Testis (tissue), 2 donors: ENCODE measurements at regions not wholly inside any gene's neighbourhood (a gene's known extent, or its start where the extent isn't known, plus 50 kb on each side); places are given as distances from the start of the nearest gene placed in this dataset.

Experiments used
- DNase-seq: peaks from one replicate; pipeline ENCODE4 v3.0.0-alpha.2; 2019
- H3K27ac ChIP-seq, 2 donors: fragments of 200-600 bp; sonication (generic); one replicate each; pipeline ENCODE4 v1.5.1; 2019
- H3K27me3 ChIP-seq: fragments of 200-600 bp; sonication (generic); one replicate; pipeline ENCODE4 v1.5.1; 2019
- H3K36me3 ChIP-seq: fragments of 200-600 bp; sonication (generic); one replicate; pipeline ENCODE4 v1.5.1; 2017; ENCODE audit warnings: low read depth; ENCODE audit errors: missing control alignments
- H3K4me1 ChIP-seq: fragments of 200-600 bp; sonication (generic); one replicate; pipeline ENCODE4 v1.5.1; 2019
- H3K4me3 ChIP-seq, 2 donors: fragments of 200-600 bp; sonication (generic); one replicate each; pipeline ENCODE4 v1.5.1; 2017 to 2019
- H3K9me3 ChIP-seq: fragments of 200-600 bp; sonication (generic); one replicate; pipeline ENCODE4 v1.5.1; 2017
- POLR2A ChIP-seq: fragments of 450-650 bp; IDR thresholded peaks from one replicate; pipeline ENCODE4 v1.6.1; 2017; ENCODE audit warnings: antibody characterized with exemption, mild to moderate bottlenecking, moderate library complexity
- WGBS, 2 donors: methylation state at CpG; one replicate each; pipeline ENCODE4 v1.1.5; 2018; 5-methylcytosine and 5-hydroxymethylcytosine counted together
- intact Hi-C: fragments of 100-400 bp; cut with DNase I; formaldehyde crosslinking; loops from one replicate; pipeline ENCODE4 v1.15.1; 2023; ENCODE audit warnings: low total_unique reads
- TF ChIP-seq, protein P1 (sequence below), 3 experiments: fragments of 450-650 bp in 2 of 3; fragments of 200-600 bp in 1 of 3; sonication (generic) in 1 of 3; IDR thresholded peaks; one replicate each; pipeline ENCODE4 v1.5.1; 2016 to 2019; ENCODE audit warnings: antibody characterized with exemption in 3 of 3, mild to moderate bottlenecking in 2 of 3, moderate library complexity in 1 of 3

- H3K27ac ChIP-seq: no peak overlapping the region
- 60 to 83% methylated on average over 1 to 11 of the region's 17 CpGs for WGBS, 2 donors
- peaks cover 16% of the 10 kb centered on the region for H3K4me1 ChIP-seq
Measured at GRCh38 chr16:11494029-11494428, 92.7 kb downstream of the LITAF start.

GRCh38 chr16:11494433-11494832 is 92.3 kb downstream of the LITAF start:
- Histone ChIP-seq H3K36me3 (no peaks in the 10 kb centered on the region), H3K4me1 (peaks cover 16% of the 10 kb centered on the region), H3K9me3 (no peaks in the 10 kb centered on the region), H3K27me3 (no peaks in the 10 kb centered on the region), H3K4me3 (no peak overlapping the region), H3K27ac (no peak overlapping the region)
- intact Hi-C loops: no loop called here
- no peak for DNase-seq
- WGBS, 2 donors: 62 to 72% methylated on average over 5 to 8 of the region's 12 CpGs
- no peak for TF ChIP-seq POLR2A
- TF ChIP-seq, protein P1, sequence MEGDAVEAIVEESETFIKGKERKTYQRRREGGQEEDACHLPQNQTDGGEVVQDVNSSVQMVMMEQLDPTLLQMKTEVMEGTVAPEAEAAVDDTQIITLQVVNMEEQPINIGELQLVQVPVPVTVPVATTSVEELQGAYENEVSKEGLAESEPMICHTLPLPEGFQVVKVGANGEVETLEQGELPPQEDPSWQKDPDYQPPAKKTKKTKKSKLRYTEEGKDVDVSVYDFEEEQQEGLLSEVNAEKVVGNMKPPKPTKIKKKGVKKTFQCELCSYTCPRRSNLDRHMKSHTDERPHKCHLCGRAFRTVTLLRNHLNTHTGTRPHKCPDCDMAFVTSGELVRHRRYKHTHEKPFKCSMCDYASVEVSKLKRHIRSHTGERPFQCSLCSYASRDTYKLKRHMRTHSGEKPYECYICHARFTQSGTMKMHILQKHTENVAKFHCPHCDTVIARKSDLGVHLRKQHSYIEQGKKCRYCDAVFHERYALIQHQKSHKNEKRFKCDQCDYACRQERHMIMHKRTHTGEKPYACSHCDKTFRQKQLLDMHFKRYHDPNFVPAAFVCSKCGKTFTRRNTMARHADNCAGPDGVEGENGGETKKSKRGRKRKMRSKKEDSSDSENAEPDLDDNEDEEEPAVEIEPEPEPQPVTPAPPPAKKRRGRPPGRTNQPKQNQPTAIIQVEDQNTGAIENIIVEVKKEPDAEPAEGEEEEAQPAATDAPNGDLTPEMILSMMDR (IDR thresholded peaks at IDR 0.05): no peak

More at GRCh38 chr16:11494029-11494428, 92.7 kb downstream of the LITAF start:
- Histone ChIP-seq H3K36me3 (no peaks in the 10 kb centered on the region), H3K4me3 (no peak overlapping the region), H3K27me3 (no peaks in the 10 kb centered on the region), H3K9me3 (no peaks in the 10 kb centered on the region)
- no peak for DNase-seq
- intact Hi-C loops: no loop called here
- TF ChIP-seq, protein P1 (IDR thresholded peaks at IDR 0.05): no peak
- no peak for TF ChIP-seq POLR2A

DNA sequence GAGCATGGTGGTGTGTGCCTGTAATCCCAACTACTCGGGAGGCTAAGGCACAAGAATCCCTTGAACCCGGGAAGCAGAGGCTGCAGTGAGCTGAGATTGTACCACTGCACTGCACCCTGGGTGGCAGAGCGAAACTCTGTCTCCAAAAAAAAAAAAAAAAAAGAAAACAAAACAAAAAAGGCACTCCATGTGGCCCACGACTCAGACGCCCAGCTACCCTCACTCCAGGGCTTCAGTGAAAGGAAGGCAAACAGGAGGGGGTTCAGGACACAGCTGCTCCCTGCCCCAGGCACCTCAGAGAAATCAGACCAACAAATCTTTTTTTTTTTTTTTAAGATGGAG is 91.7 kb downstream of the LITAF start:
- TF ChIP-seq POLR2A: no peak
- TF ChIP-seq, protein P1 (IDR thresholded peaks at IDR 0.05): no peak
- Histone ChIP-seq H3K36me3 (no peaks in the 10 kb centered on the region), H3K27me3 (no peaks in the 10 kb centered on the region), H3K4me3 (no peak overlapping the region), H3K4me1 (peaks cover 16% of the 10 kb centered on the region), H3K27ac (peak overlapping the region in 1 of 2 donors; percentile 68), H3K9me3 (no peaks in the 10 kb centered on the region)
- WGBS, 2 donors: 68 to 82% methylated on average over 5 of the region's 5 CpGs
- intact Hi-C loops: no loop called here
- no peak for DNase-seq
